SK-N-SH (cell line): ENCODE measurements at regions not wholly inside any gene's neighbourhood (a gene's known extent, or its start where the extent isn't known, plus 50 kb on each side); places are given as distances from the start of the nearest gene placed in this dataset.

ENCODE experiments used
- CTCF ChIA-PET: fragments of 300-600, 350-600 bp; formaldehyde crosslinking; extraction: SDS; loops from one replicate; lab custom pipeline; 2021; lab: Yijun Ruan, JAX
- POLR2A ChIA-PET: fragments of 350-600 bp; sonication (Branson Sonifier 250); formaldehyde crosslinking; extraction: SDS; loops from one replicate; lab custom pipeline; 2020; ENCODE audit warnings: antibody characterized with exemption, inconsistent platforms; lab: Yijun Ruan, JAX
- DNase-seq: peaks from one replicate; pipeline ENCODE4 v3.0.0; 2012
- H2AFZ ChIP-seq: fragments of 200-600 bp; sonication (generic); 2 replicates; pipeline ENCODE4 v1.8.1; 2016; ENCODE audit warnings: antibody characterized with exemption, mild to moderate bottlenecking, low read depth
- H3F3A ChIP-seq: fragments of 200-600 bp; sonication (generic); replicated peaks from 2 replicates; pipeline ENCODE3; 2016; ENCODE audit warnings: antibody characterized with exemption, mild to moderate bottlenecking; ENCODE audit not compliant: insufficient read depth
- H3K27ac ChIP-seq, 2 experiments: fragments of 200-500 bp in 1 of 2; fragments of 200-600 bp in 1 of 2; sonication (Bioruptor generic) in 1 of 2; sonication (generic), shearing (Covaris generic) in 1 of 2; 2 replicates each; pipeline versions ENCODE4 v1.5.1 to v1.6.1; 2014 to 2016; ENCODE audit warnings: low read depth in 2 of 2, inconsistent platforms in 1 of 2, low read length in 1 of 2, mild to moderate bottlenecking in 1 of 2, mixed read lengths in 1 of 2
- H3K27me3 ChIP-seq: fragments of 200-600 bp; sonication (generic), shearing (Covaris generic); 2 replicates; pipeline ENCODE4 v1.6.1; 2016; ENCODE audit warnings: mixed run types; ENCODE audit not compliant: insufficient read depth
- H3K36me3 ChIP-seq, 2 experiments: fragments of 200-500 bp in 1 of 2; fragments of 200-600 bp in 1 of 2; sonication (Bioruptor generic) in 1 of 2; sonication (generic) in 1 of 2; replicated peaks in 1 of 2; 2 replicates each; pipeline versions ENCODE3 to v1.5.1; 2014 to 2016; ENCODE audit warnings: low read length in 1 of 2, mild to moderate bottlenecking in 1 of 2; ENCODE audit not compliant: insufficient read depth in 2 of 2, control insufficient read depth in 1 of 2
- H3K4me1 ChIP-seq, 2 experiments: fragments of 200-500 bp in 1 of 2; fragments of 200-600 bp in 1 of 2; sonication (Bioruptor generic) in 1 of 2; sonication (generic), shearing (Covaris generic) in 1 of 2; 2 replicates each; pipeline versions ENCODE4 v1.5.1 to v1.6.1; 2014 to 2016; ENCODE audit warnings: low read depth in 1 of 2, low read length in 1 of 2, mixed run types in 1 of 2; ENCODE audit not compliant: insufficient read depth in 2 of 2, control insufficient read depth in 1 of 2
- H3K4me2 ChIP-seq: fragments of 200-600 bp; sonication (generic), shearing (Covaris generic); 2 replicates; pipeline ENCODE4 v1.6.1; 2017; ENCODE audit warnings: mixed run types
- H3K4me3 ChIP-seq, 2 experiments: fragments of 200-500 bp in 1 of 2; fragments of 200-600 bp in 1 of 2; sonication (Bioruptor generic) in 1 of 2; sonication (generic), shearing (Covaris generic) in 1 of 2; 2 replicates each; pipeline versions ENCODE4 v1.5.1 to v1.8.1; 2014 to 2016; ENCODE audit warnings: low read depth in 2 of 2, inconsistent platforms in 1 of 2, low read length in 1 of 2, mild to moderate bottlenecking in 1 of 2, mixed read lengths in 1 of 2, moderate library complexity in 1 of 2
- H3K79me2 ChIP-seq: fragments of 200-600 bp; sonication (generic); 2 replicates; pipeline ENCODE4 v1.8.1; 2017; ENCODE audit warnings: mild to moderate bottlenecking; ENCODE audit not compliant: insufficient read depth
- H3K9ac ChIP-seq: fragments of 200-600 bp; sonication (generic); 2 replicates; pipeline ENCODE4 v1.6.1; 2017; ENCODE audit warnings: mixed run types
- H3K9me2 ChIP-seq: fragments of 200-600 bp; sonication (generic); 2 replicates; pipeline ENCODE4 v1.6.1; 2017; ENCODE audit warnings: mixed run types
- H3K9me3 ChIP-seq: fragments of 200-600 bp; sonication (generic); 2 replicates; pipeline ENCODE4 v1.6.1; 2017; ENCODE audit warnings: mixed run types, mild to moderate bottlenecking, moderate library complexity
- H4K20me1 ChIP-seq: fragments of 200-600 bp; sonication (generic); 2 replicates; pipeline ENCODE4 v1.6.1; 2017; ENCODE audit warnings: mild to moderate bottlenecking, mixed run types; ENCODE audit not compliant: insufficient read depth
- FOSL2 ChIP-seq: IDR thresholded peaks from 2 replicates; pipeline ENCODE4 v1.4.0; 2012; ENCODE audit warnings: low read depth, mild to moderate bottlenecking, moderate library complexity, borderline replicate concordance
- FOXJ3 ChIP-seq: sonication (generic); formaldehyde crosslinking; IDR thresholded peaks from 2 replicates; pipeline ENCODE4 v1.5.1; 2020; ENCODE audit warnings: mild to moderate bottlenecking, missing genetic modification reagents
- RAD21 ChIP-seq: IDR thresholded peaks from 2 replicates; pipeline ENCODE4 v1.6.1; 2012; ENCODE audit warnings: mild to moderate bottlenecking, low read length
- RCOR1 ChIP-seq: fragments of 150-350 bp; IDR thresholded peaks from 2 replicates; pipeline ENCODE4 v1.6.1; 2017; ENCODE audit warnings: antibody characterized with exemption, low read length
- RFX5 ChIP-seq: IDR thresholded peaks from 2 replicates; pipeline ENCODE4 v1.6.1; 2012; ENCODE audit warnings: mild to moderate bottlenecking, improper control_type of control experiment, low read length
- SMC3 ChIP-seq: IDR thresholded peaks from 2 replicates; pipeline ENCODE4 v1.6.1; 2012; ENCODE audit warnings: low read depth, low read length, improper control_type of control experiment
- USF1 ChIP-seq: IDR thresholded peaks from 2 replicates; pipeline ENCODE4 v1.4.0; 2012; ENCODE audit warnings: low read depth, borderline replicate concordance
- YY1 ChIP-seq: IDR thresholded peaks from 2 replicates; pipeline ENCODE4 v1.4.0; 2012; ENCODE audit warnings: low read depth, mild to moderate bottlenecking
- ZBTB33 ChIP-seq: IDR thresholded peaks from 2 replicates; pipeline ENCODE4 v1.4.0; 2012; ENCODE audit warnings: low read depth, borderline replicate concordance
- WGBS: methylation state at CpG from one replicate; pipeline ENCODE4 v1.1.6; 2017; ENCODE audit warnings: low lambda C conversion rate; 5-methylcytosine and 5-hydroxymethylcytosine counted together
- TF ChIP-seq, protein P1 (sequence below): IDR thresholded peaks from 2 replicates; pipeline ENCODE4; 2012
- TF ChIP-seq, protein P2 (sequence below): fragments of 150-350 bp; IDR thresholded peaks from 2 replicates; pipeline ENCODE4 v1.6.1; 2017; ENCODE audit warnings: antibody characterized with exemption, low read length, low read depth, borderline replicate concordance

GRCh38 chr16:62100651-62101050 is 64.4 kb upstream of the CDH8 start:
- no peak overlapping the region for H3K9ac ChIP-seq
- no peaks in the 10 kb centered on the region for H3K4me1 ChIP-seq
- H3K9me3 ChIP-seq: no peaks in the 10 kb centered on the region
- H2AFZ ChIP-seq: no peak overlapping the region
- H3K9me2 ChIP-seq: no peaks in the 10 kb centered on the region
- H3K36me3 ChIP-seq: no peaks in the 10 kb centered on the region
- H3K4me3 ChIP-seq: no peak overlapping the region
- DNase-seq: no peak
- H3K4me2 ChIP-seq: no peak overlapping the region
- POLR2A ChIA-PET: no interaction called here
- no peaks in the 10 kb centered on the region for H3F3A ChIP-seq
- H3K27ac ChIP-seq: no peak overlapping the region
- no peak for TF ChIP-seq SMC3
- TF ChIP-seq, protein P1, sequence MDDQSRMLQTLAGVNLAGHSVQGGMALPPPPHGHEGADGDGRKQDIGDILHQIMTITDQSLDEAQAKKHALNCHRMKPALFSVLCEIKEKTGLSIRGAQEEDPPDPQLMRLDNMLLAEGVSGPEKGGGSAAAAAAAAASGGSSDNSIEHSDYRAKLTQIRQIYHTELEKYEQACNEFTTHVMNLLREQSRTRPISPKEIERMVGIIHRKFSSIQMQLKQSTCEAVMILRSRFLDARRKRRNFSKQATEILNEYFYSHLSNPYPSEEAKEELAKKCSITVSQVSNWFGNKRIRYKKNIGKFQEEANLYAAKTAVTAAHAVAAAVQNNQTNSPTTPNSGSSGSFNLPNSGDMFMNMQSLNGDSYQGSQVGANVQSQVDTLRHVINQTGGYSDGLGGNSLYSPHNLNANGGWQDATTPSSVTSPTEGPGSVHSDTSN: no peak
- H3K79me2 ChIP-seq: no peaks in the 10 kb centered on the region
- CTCF ChIA-PET: interaction anchor here (1.4 kb wide), 1 partner anchor 770 kb away, joined by 3 read pairs; no protein-coding TSS in a partner anchor
- no peaks in the 10 kb centered on the region for H4K20me1 ChIP-seq
- WGBS: 11% methylated on average over 2 of the region's 2 CpGs
- H3K27me3 ChIP-seq: no peaks in the 10 kb centered on the region

GRCh38 chr16:62089715-62090114 is 53.5 kb upstream of the CDH8 start:
- Histone ChIP-seq H3K9me2 (no peaks in the 10 kb centered on the region), H3K4me2 (no peak overlapping the region), H2AFZ (no peak overlapping the region), H3F3A (no peaks in the 10 kb centered on the region), H3K27me3 (no peaks in the 10 kb centered on the region), H3K79me2 (no peaks in the 10 kb centered on the region), H3K9me3 (no peaks in the 10 kb centered on the region), H3K4me3 (no peak overlapping the region), H3K27ac (no peak overlapping the region), H3K36me3 (no peaks in the 10 kb centered on the region), H4K20me1 (no peaks in the 10 kb centered on the region), H3K4me1 (no peaks in the 10 kb centered on the region; a peak in 1 of 4 replicates), H3K9ac (no peak overlapping the region)
- WGBS: 51% methylated on average over 4 of the region's 4 CpGs
- CTCF ChIA-PET: no interaction called here
- POLR2A ChIA-PET: no interaction called here
- TF ChIP-seq ZBTB33 (no peak), YY1 (no peak), RCOR1 (no peak), USF1 (no peak), FOSL2 (no peak), FOXJ3 (CRISPR knock-in tag) (no peak), RAD21 (no peak), RFX5 (no peak)
- TF ChIP-seq, protein P2, sequence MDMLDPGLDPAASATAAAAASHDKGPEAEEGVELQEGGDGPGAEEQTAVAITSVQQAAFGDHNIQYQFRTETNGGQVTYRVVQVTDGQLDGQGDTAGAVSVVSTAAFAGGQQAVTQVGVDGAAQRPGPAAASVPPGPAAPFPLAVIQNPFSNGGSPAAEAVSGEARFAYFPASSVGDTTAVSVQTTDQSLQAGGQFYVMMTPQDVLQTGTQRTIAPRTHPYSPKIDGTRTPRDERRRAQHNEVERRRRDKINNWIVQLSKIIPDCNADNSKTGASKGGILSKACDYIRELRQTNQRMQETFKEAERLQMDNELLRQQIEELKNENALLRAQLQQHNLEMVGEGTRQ: no peak
- no peak for DNase-seq
